ENCODE measurements at regions not wholly inside any gene's neighbourhood (a gene's known extent, or its start where the extent isn't known, plus 50 kb on each side); places are given as distances from the start of the nearest gene placed in this dataset.

DNA sequence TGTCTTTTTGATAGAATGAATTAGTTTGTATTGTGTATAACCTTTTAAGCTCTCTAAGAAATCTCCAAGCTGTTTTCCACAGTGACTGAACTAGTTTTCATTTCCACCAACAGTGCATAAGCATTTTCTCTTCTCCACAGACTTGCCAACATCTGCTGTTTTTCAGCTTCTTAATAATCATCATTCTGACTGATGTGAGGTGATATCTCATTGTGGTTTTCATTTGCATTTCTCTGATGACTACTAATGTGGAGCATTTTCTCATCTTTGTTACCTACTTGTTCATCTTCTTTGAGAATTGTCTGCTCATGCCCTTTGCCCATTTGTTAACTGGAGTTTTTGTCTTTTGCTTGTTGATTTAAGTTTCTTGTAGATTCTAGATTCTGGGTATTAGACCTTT is 777.5 kb downstream of the OTOL1 start:
- Mint-ChIP-seq H3K4me1 (peaks cover 11% of the 10 kb centered on the region), H3K27me3 (ENCODE audit: insufficient read depth, low read depth) (no peaks in the 10 kb centered on the region), H3K36me3 (no peaks in the 10 kb centered on the region), H3K9me3 (peaks cover 3% of the 10 kb centered on the region), H3K27ac (no peak overlapping the region), H3K4me3 (no peak overlapping the region)
- Histone ChIP-seq H3K79me2 (ENCODE audit: low read depth) (no peaks in the 10 kb centered on the region), H2AFZ (replicated peaks) (no peak overlapping the region), H3K4me2 (no peak overlapping the region), H3K4me3 (no peak overlapping the region), H3K27me3 (no peaks in the 10 kb centered on the region), H4K20me1 (ENCODE audit: low read depth) (no peaks in the 10 kb centered on the region), H3K4me1 (no peaks in the 10 kb centered on the region), H3K9me3 (ENCODE audit: low read depth) (no peaks in the 10 kb centered on the region), H3K36me3 (no peaks in the 10 kb centered on the region), H3F3A (ENCODE audit: low read depth) (no peaks in the 10 kb centered on the region), H3K9ac (no peak overlapping the region), H3K27ac (no peak overlapping the region)
- DNase-seq (ENCODE audit: low spot score) = no peak
- TF ChIP-seq EZH2phosphoT487 (IDR thresholded peaks at IDR 0.05) = no peak
- TF ChIP-seq EZH2 (IDR thresholded peaks at IDR 0.05) = no peak
- TF ChIP-seq, protein P1, sequence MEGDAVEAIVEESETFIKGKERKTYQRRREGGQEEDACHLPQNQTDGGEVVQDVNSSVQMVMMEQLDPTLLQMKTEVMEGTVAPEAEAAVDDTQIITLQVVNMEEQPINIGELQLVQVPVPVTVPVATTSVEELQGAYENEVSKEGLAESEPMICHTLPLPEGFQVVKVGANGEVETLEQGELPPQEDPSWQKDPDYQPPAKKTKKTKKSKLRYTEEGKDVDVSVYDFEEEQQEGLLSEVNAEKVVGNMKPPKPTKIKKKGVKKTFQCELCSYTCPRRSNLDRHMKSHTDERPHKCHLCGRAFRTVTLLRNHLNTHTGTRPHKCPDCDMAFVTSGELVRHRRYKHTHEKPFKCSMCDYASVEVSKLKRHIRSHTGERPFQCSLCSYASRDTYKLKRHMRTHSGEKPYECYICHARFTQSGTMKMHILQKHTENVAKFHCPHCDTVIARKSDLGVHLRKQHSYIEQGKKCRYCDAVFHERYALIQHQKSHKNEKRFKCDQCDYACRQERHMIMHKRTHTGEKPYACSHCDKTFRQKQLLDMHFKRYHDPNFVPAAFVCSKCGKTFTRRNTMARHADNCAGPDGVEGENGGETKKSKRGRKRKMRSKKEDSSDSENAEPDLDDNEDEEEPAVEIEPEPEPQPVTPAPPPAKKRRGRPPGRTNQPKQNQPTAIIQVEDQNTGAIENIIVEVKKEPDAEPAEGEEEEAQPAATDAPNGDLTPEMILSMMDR (IDR thresholded peaks at IDR 0.05) = no peak

DNA sequence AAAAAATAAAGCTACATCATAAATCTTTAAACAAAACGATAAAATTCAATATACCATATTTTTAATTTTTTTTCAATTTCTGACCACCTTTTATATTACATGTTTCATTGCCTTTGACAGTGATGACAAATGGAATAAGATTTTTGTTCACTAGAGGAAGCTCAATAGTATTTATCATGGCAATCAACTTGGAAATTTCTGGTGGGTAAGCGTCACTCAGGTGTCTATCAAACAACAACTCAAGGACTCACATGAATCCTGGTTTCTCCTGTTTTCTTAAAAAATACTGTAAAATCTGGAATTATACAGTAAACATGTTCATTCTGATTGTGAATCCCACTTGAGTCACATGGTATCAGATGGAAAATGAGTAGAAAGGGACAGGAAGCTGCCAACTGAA is 782.2 kb downstream of the OTOL1 start:
- Histone ChIP-seq H3K9me3 (ENCODE audit: low read depth) (no peaks in the 10 kb centered on the region), H3K4me3 (no peak overlapping the region), H2AFZ (replicated peaks) (no peak overlapping the region), H4K20me1 (ENCODE audit: low read depth) (no peaks in the 10 kb centered on the region), H3K9ac (no peak overlapping the region), H3K36me3 (no peaks in the 10 kb centered on the region), H3F3A (ENCODE audit: low read depth) (no peaks in the 10 kb centered on the region), H3K4me1 (no peaks in the 10 kb centered on the region), H3K79me2 (ENCODE audit: low read depth) (no peaks in the 10 kb centered on the region), H3K27ac (no peak overlapping the region), H3K27me3 (no peaks in the 10 kb centered on the region), H3K4me2 (no peak overlapping the region)
- TF ChIP-seq, protein P1 (IDR thresholded peaks at IDR 0.05) = no peak
- TF ChIP-seq EZH2phosphoT487 (IDR thresholded peaks at IDR 0.05) (no peak), EZH2 (IDR thresholded peaks at IDR 0.05) (no peak)
- Mint-ChIP-seq H3K27ac (no peak overlapping the region), H3K27me3 (ENCODE audit: insufficient read depth, low read depth) (no peaks in the 10 kb centered on the region), H3K36me3 (no peaks in the 10 kb centered on the region), H3K4me3 (no peak overlapping the region), H3K4me1 (no peaks in the 10 kb centered on the region), H3K9me3 (peaks cover 8% of the 10 kb centered on the region)
- DNase-seq (ENCODE audit: low spot score) = no peak

DNA sequence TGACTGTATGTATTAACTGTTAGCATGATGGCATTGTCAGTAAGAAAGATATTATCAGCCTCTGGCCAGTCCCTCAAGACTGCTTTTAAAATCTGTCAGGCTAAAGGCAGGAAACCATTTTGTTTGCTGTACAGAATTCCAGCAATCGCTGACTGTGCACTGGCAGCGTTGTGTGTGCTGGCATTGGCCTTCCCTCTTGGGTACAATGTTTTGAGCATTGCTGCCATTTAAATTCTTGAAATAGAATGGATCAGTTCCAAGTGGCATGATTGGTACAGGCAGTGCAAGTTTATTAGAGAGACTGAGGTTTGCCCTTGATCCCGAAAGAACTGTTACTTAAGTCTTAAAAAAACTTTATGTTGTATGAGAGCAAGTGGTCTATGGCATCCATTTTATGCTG is 788.7 kb downstream of the OTOL1 start:
- no peaks in the 10 kb centered on the region for H3K27me3 Mint-ChIP-seq (ENCODE audit: insufficient read depth, low read depth)

More for the DNA sequence above, 788.7 kb downstream of the OTOL1 start:
- H3K4me2 ChIP-seq = no peak overlapping the region
- H3K4me1 Mint-ChIP-seq = no peaks in the 10 kb centered on the region
- no peak overlapping the region for H2AFZ ChIP-seq (replicated peaks)
- no peak for TF ChIP-seq EZH2 (IDR thresholded peaks at IDR 0.05)
- TF ChIP-seq, protein P1 (IDR thresholded peaks at IDR 0.05) = no peak
- TF ChIP-seq EZH2phosphoT487 (IDR thresholded peaks at IDR 0.05) = no peak
- DNase-seq (ENCODE audit: low spot score) = no peak
- H3K27ac Mint-ChIP-seq = no peak overlapping the region
- no peaks in the 10 kb centered on the region for H3K9me3 ChIP-seq (ENCODE audit: low read depth)
- H3K27ac ChIP-seq = no peak overlapping the region
- H3F3A ChIP-seq (ENCODE audit: low read depth) = no peaks in the 10 kb centered on the region
- H3K4me3 Mint-ChIP-seq = no peak overlapping the region
- peaks cover 6% of the 10 kb centered on the region for H3K9me3 Mint-ChIP-seq
- H4K20me1 ChIP-seq (ENCODE audit: low read depth) = no peaks in the 10 kb centered on the region
- no peaks in the 10 kb centered on the region for H3K36me3 Mint-ChIP-seq
- no peaks in the 10 kb centered on the region for H3K27me3 ChIP-seq
- no peaks in the 10 kb centered on the region for H3K4me1 ChIP-seq
- H3K9ac ChIP-seq = no peak overlapping the region
- H3K36me3 ChIP-seq = no peaks in the 10 kb centered on the region
- no peak overlapping the region for H3K4me3 ChIP-seq
- no peaks in the 10 kb centered on the region for H3K79me2 ChIP-seq (ENCODE audit: low read depth)
